H1 (cell line): ENCODE measurements at regions not wholly inside any gene's neighbourhood (a gene's known extent, or its start where the extent isn't known, plus 50 kb on each side); places are given as distances from the start of the nearest gene placed in this dataset.

ENCODE experiments used
- CTCF ChIA-PET: fragments of 300-600 bp; sonication (Branson Sonifier 250); formaldehyde crosslinking; loops from one replicate; lab custom pipeline; 2021; ENCODE audit not compliant: partially characterized antibody; lab: Charles Lee
- POLR2A ChIA-PET: fragments of 300-600 bp; sonication (Branson Sonifier 250); formaldehyde crosslinking; loops from one replicate; lab custom pipeline; 2021; ENCODE audit warnings: inconsistent platforms; ENCODE audit not compliant: partially characterized antibody; lab: Charles Lee
- DNase-seq, 2 experiments: peaks; one replicate each; pipeline versions ENCODE4 v3.0.0 to v3.0.0-alpha.2; 2010 to 2022; ENCODE audit warnings: low spot score in 2 of 2, low read depth in 1 of 2, mixed read lengths in 1 of 2
- FAIRE-seq: peaks from 2 replicates; lab custom pipeline; 2011; peaks lifted over from hg19 to GRCh38; lab: Jason Lieb, UNC
- H2AFZ ChIP-seq: 2 replicates; pipeline ENCODE4 v1.8.1; 2012; ENCODE audit warnings: low read length, inconsistent platforms
- H2AK5ac ChIP-seq: 2 replicates; pipeline ENCODE4 v1.6.1; 2013; ENCODE audit warnings: low read depth, low read length
- H2BK120ac ChIP-seq: replicated peaks from 2 replicates; pipeline ENCODE3; 2013; ENCODE audit warnings: low read depth, low read length, inconsistent platforms
- H2BK12ac ChIP-seq: 2 replicates; pipeline ENCODE4 v1.6.1; 2013; ENCODE audit warnings: low read depth, low read length
- H2BK15ac ChIP-seq: 2 replicates; pipeline ENCODE4 v1.6.1; 2013; ENCODE audit warnings: low read length
- H2BK20ac ChIP-seq: 2 replicates; pipeline ENCODE4 v1.6.1; 2013; ENCODE audit warnings: low read length
- H2BK5ac ChIP-seq: 2 replicates; pipeline ENCODE4 v1.6.1; 2013; ENCODE audit warnings: low read depth, low read length
- H3K14ac ChIP-seq: 2 replicates; pipeline ENCODE4 v1.6.1; 2013; ENCODE audit warnings: inconsistent platforms; ENCODE audit not compliant: insufficient read length
- H3K18ac ChIP-seq: 2 replicates; pipeline ENCODE4 v1.6.1; 2013; ENCODE audit warnings: low read length; ENCODE audit errors: extremely low read depth
- H3K23ac ChIP-seq: 2 replicates; pipeline ENCODE4 v1.6.1; 2013; ENCODE audit warnings: inconsistent platforms; ENCODE audit not compliant: insufficient read length
- H3K23me2 ChIP-seq: 2 replicates; pipeline ENCODE4 v1.6.1; 2013; ENCODE audit warnings: low read depth, low read length
- H3K27ac ChIP-seq: 2 replicates; pipeline ENCODE4 v1.6.1; 2011; ENCODE audit warnings: low read depth, low read length, inconsistent platforms
- H3K27me3 ChIP-seq, 4 experiments: replicated peaks in 1 of 4; 1 replicate in 1 of 4; 2 replicates in 3 of 4; pipeline versions ENCODE4 v1.6.1 to v1.8.1; 2011 to 2013; ENCODE audit warnings: low read length in 3 of 4, mild to moderate bottlenecking in 3 of 4, inconsistent platforms in 2 of 4, mixed read lengths in 2 of 4, moderate library complexity in 1 of 4; ENCODE audit not compliant: control insufficient read depth in 3 of 4, insufficient read depth in 3 of 4; ENCODE audit errors: extremely low read depth in 1 of 4
- H3K36me3 ChIP-seq, 4 experiments: 2 replicates each; pipeline versions ENCODE4 v1.6.1 to v1.8.1; 2011 to 2013; ENCODE audit warnings: mild to moderate bottlenecking in 4 of 4, low read length in 3 of 4, moderate library complexity in 2 of 4, control low read depth in 1 of 4, inconsistent platforms in 1 of 4; ENCODE audit not compliant: insufficient read depth in 4 of 4, control insufficient read depth in 2 of 4
- H3K4ac ChIP-seq: replicated peaks from 2 replicates; pipeline ENCODE3; 2013; ENCODE audit warnings: low read length, low read depth, mixed read lengths, inconsistent platforms; ENCODE audit not compliant: insufficient read length
- H3K4me1 ChIP-seq, 4 experiments: replicated peaks in 1 of 4; 1 replicate in 1 of 4; 2 replicates in 3 of 4; pipeline versions ENCODE4 v1.6.1 to v1.8.1; 2011 to 2013; ENCODE audit warnings: low read length in 3 of 4, inconsistent platforms in 2 of 4, mixed read lengths in 1 of 4; ENCODE audit not compliant: insufficient read depth in 4 of 4, control insufficient read depth in 3 of 4
- H3K4me2 ChIP-seq, 2 experiments: 2 replicates each; pipeline versions ENCODE4 v1.6.1 to v1.8.1; 2011 to 2013; ENCODE audit warnings: low read depth in 2 of 2, low read length in 2 of 2, control low read depth in 1 of 2, inconsistent platforms in 1 of 2, mild to moderate bottlenecking in 1 of 2; ENCODE audit not compliant: insufficient read depth in 1 of 2
- H3K4me3 ChIP-seq, 4 experiments: fragments of 200-600, 300-600 bp in 1 of 4; sonication (generic), shearing (Covaris generic), sonication (Bioruptor Twin) in 1 of 4; 2 replicates each; pipeline versions ENCODE4 v1.5.1 to v1.8.1; 2011 to 2016; ENCODE audit warnings: low read length in 4 of 4, low read depth in 3 of 4, control low read depth in 2 of 4, inconsistent platforms in 2 of 4, mild to moderate bottlenecking in 2 of 4, mixed read lengths in 1 of 4, moderate library complexity in 1 of 4; ENCODE audit not compliant: insufficient read depth in 2 of 4; ENCODE audit errors: extremely low read depth in 1 of 4
- H3K56ac ChIP-seq: replicated peaks from 2 replicates; pipeline ENCODE3; 2013; ENCODE audit warnings: low read depth, mild to moderate bottlenecking, mixed read lengths, low read length, inconsistent platforms; ENCODE audit not compliant: insufficient read length
- H3K79me1 ChIP-seq: 2 replicates; pipeline ENCODE4 v1.6.1; 2013; ENCODE audit warnings: low read depth, low read length, control low read depth
- H3K79me2 ChIP-seq, 2 experiments: 2 replicates each; pipeline versions ENCODE4 v1.6.1 to v1.8.1; 2012 to 2013; ENCODE audit warnings: low read length in 2 of 2, mild to moderate bottlenecking in 2 of 2, inconsistent platforms in 1 of 2; ENCODE audit not compliant: insufficient read depth in 2 of 2, control insufficient read depth in 1 of 2
- H3K9ac ChIP-seq, 4 experiments: replicated peaks in 1 of 4; 1 replicate in 1 of 4; 2 replicates in 3 of 4; pipeline versions ENCODE4 v1.6.1 to v1.8.1; 2011 to 2013; ENCODE audit warnings: low read depth in 3 of 4, low read length in 3 of 4, control low read depth in 2 of 4, mild to moderate bottlenecking in 2 of 4, moderate library complexity in 2 of 4, inconsistent platforms in 1 of 4; ENCODE audit errors: extremely low read depth in 1 of 4
- H3K9me3 ChIP-seq, 2 experiments: 2 replicates each; pipeline versions ENCODE4 v1.6.1 to v1.8.1; 2012 to 2013; ENCODE audit warnings: mild to moderate bottlenecking in 2 of 2, moderate library complexity in 2 of 2, control low read depth in 1 of 2, inconsistent platforms in 1 of 2, low read depth in 1 of 2, low read length in 1 of 2, mixed read lengths in 1 of 2; ENCODE audit not compliant: insufficient read depth in 2 of 2
- H4K20me1 ChIP-seq, 2 experiments: replicated peaks in 1 of 2; 2 replicates each; pipeline versions ENCODE3 to v1.8.1; 2011 to 2013; ENCODE audit warnings: inconsistent platforms in 2 of 2, low read length in 2 of 2, mild to moderate bottlenecking in 1 of 2; ENCODE audit not compliant: insufficient read depth in 2 of 2, control insufficient read depth in 1 of 2
- H4K5ac ChIP-seq: 2 replicates; pipeline ENCODE4 v1.6.1; 2013; ENCODE audit warnings: low read length, low read depth, mixed read lengths, inconsistent platforms; ENCODE audit not compliant: insufficient read length
- H4K8ac ChIP-seq: 2 replicates; pipeline ENCODE4 v1.8.0; 2013; ENCODE audit warnings: mild to moderate bottlenecking, moderate library complexity, low read length, inconsistent platforms; ENCODE audit not compliant: insufficient read depth; ENCODE audit errors: extremely low read depth
- H4K91ac ChIP-seq: replicated peaks from 2 replicates; pipeline ENCODE3; 2013; ENCODE audit warnings: low read length, mixed read lengths, inconsistent platforms; ENCODE audit not compliant: insufficient read length
- CREB1 ChIP-seq: IDR thresholded peaks from 2 replicates; pipeline ENCODE4 v1.6.1; 2012; ENCODE audit warnings: inconsistent platforms
- JUND ChIP-seq: IDR thresholded peaks from 2 replicates; pipeline ENCODE4 v1.6.1; 2011; ENCODE audit warnings: mild to moderate bottlenecking, improper control_type of control experiment, low read length
- WGBS, 2 experiments: shearing (Covaris generic) in 1 of 2; methylation state at CpG; one replicate each; pipeline versions ENCODE4 v1.1.6 to v1.1.7; 2013 to 2015; ENCODE audit warnings: low lambda C conversion rate in 2 of 2, mixed read lengths in 2 of 2, inconsistent platforms in 1 of 2, low coverage in 1 of 2, missing lambda C conversion rate in 1 of 2; ENCODE audit not compliant: insufficient replicate concordance in 2 of 2, insufficient coverage in 1 of 2, insufficient read length in 1 of 2; ENCODE audit errors: extremely low coverage in 1 of 2, missing lambda C conversion rate in 1 of 2; 5-methylcytosine and 5-hydroxymethylcytosine counted together

DNA sequence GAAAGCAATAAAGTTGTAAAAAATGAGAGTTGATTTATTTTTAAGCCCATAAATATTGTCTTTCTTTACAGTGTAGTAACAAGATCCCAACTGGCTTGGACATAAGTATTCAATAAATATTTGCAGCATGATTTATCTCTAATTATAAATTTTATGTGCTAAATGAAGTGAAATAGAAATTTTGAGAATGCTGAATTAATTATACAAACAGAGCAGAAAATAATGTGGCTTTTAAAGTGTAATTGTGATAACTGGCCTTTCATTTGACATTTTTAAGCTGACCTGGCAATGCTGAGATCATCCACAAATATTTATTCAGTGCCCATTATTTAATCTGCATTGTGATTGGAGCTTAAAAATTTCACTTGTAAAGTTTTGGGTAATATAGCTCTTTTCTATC, 201.6 kb upstream of the NAV3 start (continued):
- TF ChIP-seq JUND = no peak

GRCh38 chr12:77625441-77625840, 205.3 kb upstream of the NAV3 start:
- no peak for TF ChIP-seq CREB1
- TF ChIP-seq, all 59 proteins: peak for 0
- H3K27ac ChIP-seq = no peak overlapping the region
- H3K36me3 ChIP-seq = no peaks in the 10 kb centered on the region
- WGBS, 2 experiments = 90% methylated on average over 3 of the region's 3 CpGs; no CpG with 5 or more reads in 1 of the 2 experiments
- H3K4me2 ChIP-seq = no peak overlapping the region
- H2BK15ac ChIP-seq = no peak overlapping the region
- H2BK120ac ChIP-seq = no peak overlapping the region
- no peak overlapping the region for H3K4ac ChIP-seq
- H3K4me3 ChIP-seq = no peak overlapping the region
- no peak overlapping the region for H2BK5ac ChIP-seq
- no peak overlapping the region for H2AFZ ChIP-seq
- no peaks in the 10 kb centered on the region for H3K27me3 ChIP-seq
- H2BK20ac ChIP-seq = no peak overlapping the region
- no peaks in the 10 kb centered on the region for H3K9me3 ChIP-seq
- no peak overlapping the region for H3K9ac ChIP-seq
- H3K79me2 ChIP-seq = no peaks in the 10 kb centered on the region
- H3K79me1 ChIP-seq = no peaks in the 10 kb centered on the region
- no peak overlapping the region for H3K18ac ChIP-seq
- no peaks in the 10 kb centered on the region for H3K23me2 ChIP-seq
- H4K20me1 ChIP-seq = no peaks in the 10 kb centered on the region
- H4K5ac ChIP-seq = no peak overlapping the region
- H3K14ac ChIP-seq = no peak overlapping the region
- H3K23ac ChIP-seq = no peak overlapping the region
- no peak overlapping the region for H4K8ac ChIP-seq
- FAIRE-seq (no peak), DNase-seq (no peak)
- no peak overlapping the region for H2AK5ac ChIP-seq
- CTCF ChIA-PET = interaction anchor here (0.6 to 0.9 kb wide), 2 partner anchors 60 to 232 kb away, joined by 3 to 4 read pairs; no protein-coding TSS in a partner anchor
- H4K91ac ChIP-seq = no peak overlapping the region
- H3K4me1 ChIP-seq = no peaks in the 10 kb centered on the region
- H2BK12ac ChIP-seq = no peak overlapping the region
- POLR2A ChIA-PET = no interaction called here
- H3K56ac ChIP-seq = no peak overlapping the region
